Astrocyte (in vitro differentiated cells and primary cell): ENCODE measurements at regions not wholly inside any gene's neighbourhood (a gene's known extent, or its start where the extent isn't known, plus 50 kb on each side); places are given as distances from the start of the nearest gene placed in this dataset.

Experiments used
- EZH2 ChIP-seq: IDR thresholded peaks from 2 replicates; pipeline ENCODE4 v1.6.1; 2012; ENCODE audit warnings: mild to moderate bottlenecking, low read length, inconsistent platforms; ENCODE audit not compliant: insufficient read depth
- TF ChIP-seq, protein P1 (sequence below): IDR thresholded peaks from 2 replicates; pipeline ENCODE4 v1.5.1; 2011; ENCODE audit warnings: low read depth, mild to moderate bottlenecking, inconsistent platforms, low read length, moderate library complexity; ENCODE audit not compliant: insufficient read depth

DNA sequence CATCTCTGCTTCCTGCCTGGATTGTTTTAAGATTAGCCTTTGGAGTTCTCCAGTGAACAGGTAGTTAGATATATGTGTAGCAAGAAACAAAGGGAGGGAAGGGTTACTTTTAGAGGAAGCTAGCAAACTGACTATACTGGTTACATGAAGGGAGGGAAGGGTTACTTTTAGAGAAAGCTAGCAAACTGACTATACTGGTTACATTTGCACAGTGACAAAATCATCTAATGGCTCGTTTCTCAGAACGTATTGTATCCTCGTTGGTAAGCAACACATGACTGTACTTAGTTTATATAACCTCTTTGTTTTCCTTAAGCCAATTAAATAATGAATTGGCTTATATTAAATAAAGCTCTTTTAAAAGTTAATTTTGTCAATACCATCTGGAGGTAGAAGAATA lies 540.9 kb downstream of the EPM2A start:
- TF ChIP-seq, protein P1, sequence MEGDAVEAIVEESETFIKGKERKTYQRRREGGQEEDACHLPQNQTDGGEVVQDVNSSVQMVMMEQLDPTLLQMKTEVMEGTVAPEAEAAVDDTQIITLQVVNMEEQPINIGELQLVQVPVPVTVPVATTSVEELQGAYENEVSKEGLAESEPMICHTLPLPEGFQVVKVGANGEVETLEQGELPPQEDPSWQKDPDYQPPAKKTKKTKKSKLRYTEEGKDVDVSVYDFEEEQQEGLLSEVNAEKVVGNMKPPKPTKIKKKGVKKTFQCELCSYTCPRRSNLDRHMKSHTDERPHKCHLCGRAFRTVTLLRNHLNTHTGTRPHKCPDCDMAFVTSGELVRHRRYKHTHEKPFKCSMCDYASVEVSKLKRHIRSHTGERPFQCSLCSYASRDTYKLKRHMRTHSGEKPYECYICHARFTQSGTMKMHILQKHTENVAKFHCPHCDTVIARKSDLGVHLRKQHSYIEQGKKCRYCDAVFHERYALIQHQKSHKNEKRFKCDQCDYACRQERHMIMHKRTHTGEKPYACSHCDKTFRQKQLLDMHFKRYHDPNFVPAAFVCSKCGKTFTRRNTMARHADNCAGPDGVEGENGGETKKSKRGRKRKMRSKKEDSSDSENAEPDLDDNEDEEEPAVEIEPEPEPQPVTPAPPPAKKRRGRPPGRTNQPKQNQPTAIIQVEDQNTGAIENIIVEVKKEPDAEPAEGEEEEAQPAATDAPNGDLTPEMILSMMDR: no peak
- no peak for TF ChIP-seq EZH2
